Activated naive CD4-positive, alpha-beta T cell treated with anti-CD3 and anti-CD28 coated beads, Interleukin-2, amount 50 U/mL, for 16 hours (primary cell): ENCODE measurements at regions not wholly inside any gene's neighbourhood (a gene's known extent, or its start where the extent isn't known, plus 50 kb on each side); places are given as distances from the start of the nearest gene placed in this dataset.
"Not testable (repeated sequence)": the region's sequence is repeated elsewhere in the genome, so short reads cannot be mapped to it uniquely, and the experiment has no call there.

Source experiments
- DNase-seq: peaks from one replicate; pipeline ENCODE4 v3.0.0-alpha.2; 2020

DNA sequence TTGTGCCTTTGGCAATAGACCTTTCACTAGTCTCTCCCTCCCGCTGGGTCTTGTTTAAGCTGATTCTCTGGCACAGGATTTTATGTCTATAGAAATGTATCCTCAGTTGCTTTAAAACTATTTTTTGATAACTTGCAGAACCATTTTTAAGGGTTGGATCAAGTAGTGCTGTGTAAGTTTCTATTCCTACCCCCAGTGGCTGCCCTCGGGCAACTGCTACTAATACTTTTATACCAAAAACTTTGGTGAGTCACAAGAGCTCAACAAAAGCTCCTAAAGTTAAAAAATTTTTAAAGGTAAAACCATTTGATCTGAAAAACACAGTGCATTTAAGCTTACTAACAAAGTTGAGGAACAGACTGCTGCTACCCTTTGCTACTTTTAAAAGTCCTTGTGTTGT is 1460.6 kb upstream of the PCDH7 start:
- no peak for DNase-seq

DNA sequence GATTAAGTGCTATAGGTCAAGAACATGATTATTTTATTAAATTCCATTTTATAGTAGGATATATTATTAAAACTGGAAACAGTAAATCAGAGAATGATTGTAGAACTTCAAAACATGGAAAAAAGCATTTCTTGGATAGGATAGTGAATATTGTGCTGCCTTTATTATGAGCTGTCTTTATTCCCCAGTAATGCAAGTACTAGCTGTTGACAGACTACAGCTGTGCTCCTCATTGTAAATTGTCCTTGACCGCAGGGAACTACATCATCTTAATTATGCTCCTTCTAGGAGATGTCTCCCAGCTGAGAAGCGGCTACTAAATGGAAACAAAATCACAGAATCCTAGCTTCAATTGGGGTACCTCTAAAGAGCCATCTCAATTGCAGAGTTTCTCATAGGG is 1457.2 kb upstream of the PCDH7 start:
- DNase-seq, result no peak

DNA sequence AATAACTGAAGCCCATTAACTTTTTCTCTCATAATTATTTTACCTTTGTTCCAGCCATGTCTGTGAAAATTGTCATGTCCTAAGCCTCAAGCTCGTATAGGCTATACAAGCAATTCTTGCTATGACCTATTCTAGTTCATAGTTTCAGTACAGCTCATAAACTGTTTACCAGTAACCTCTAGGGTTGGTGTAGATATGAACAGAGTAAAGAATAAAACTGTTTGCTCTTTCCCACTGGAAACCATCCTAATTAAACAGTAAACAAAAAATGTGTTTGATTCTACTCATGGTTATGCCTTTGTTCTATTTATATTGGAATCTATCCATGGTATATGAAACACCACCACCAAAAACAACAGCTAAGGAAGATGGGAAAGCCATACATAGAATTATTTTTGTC is 1444.0 kb upstream of the PCDH7 start:
- no peak for DNase-seq

DNA sequence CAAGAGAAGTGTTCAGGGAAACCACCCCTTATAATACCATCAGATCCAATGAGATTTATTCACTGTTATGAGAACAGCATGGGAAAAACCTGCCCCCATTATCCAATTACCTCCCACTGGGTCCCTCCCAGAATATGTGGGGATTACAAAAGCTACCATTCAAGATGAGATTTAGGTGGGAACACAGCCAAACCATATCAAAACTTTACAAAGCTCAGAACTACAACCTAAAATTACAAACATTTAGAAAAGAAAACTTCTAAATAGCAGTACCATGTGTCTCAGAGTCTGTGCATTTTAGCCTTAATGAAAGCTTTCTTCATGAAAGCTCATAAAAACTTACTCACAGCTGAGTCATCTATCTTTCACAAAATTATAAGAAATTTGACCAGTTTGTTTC is 1442.8 kb upstream of the PCDH7 start:
- DNase-seq, result no peak

DNA sequence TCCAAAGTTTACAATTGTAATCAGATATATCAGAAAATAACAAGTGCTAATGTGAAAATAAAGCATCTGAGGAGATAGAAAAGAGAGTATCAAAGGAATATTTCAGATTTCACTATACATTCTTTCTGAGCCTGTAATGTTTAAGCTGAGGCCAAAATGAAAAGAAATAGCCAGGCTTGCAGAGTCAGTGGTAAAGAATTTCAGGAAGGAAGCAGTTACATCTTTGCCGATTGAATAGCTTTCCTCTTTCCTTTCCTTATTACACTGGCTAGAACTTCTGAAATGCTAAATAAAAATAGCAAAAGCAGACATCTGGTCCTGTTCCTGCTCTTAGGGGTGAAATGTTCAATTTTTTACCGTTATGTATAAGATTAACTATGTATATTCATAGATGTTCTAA is 1441.6 kb upstream of the PCDH7 start:
- no peak for DNase-seq

DNA sequence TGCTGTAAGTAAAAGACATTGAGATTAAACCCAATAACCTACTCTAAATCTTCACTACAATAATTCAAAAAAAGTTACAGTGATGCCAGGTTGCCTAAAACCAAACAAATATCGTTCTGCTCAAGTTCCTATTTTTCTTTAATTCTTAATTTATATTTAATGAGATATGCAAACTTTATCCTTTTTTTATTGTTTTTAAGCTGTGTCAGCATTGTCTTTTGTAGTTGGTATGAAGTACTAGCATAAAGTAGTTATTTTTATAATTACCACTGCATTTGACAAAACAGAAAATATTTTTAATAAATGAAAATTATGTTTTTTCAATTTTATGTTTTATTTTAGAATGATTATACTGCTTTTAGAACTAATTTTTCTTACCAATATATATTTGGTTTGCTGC is 1431.1 kb upstream of the PCDH7 start:
- DNase-seq, result no peak

DNA sequence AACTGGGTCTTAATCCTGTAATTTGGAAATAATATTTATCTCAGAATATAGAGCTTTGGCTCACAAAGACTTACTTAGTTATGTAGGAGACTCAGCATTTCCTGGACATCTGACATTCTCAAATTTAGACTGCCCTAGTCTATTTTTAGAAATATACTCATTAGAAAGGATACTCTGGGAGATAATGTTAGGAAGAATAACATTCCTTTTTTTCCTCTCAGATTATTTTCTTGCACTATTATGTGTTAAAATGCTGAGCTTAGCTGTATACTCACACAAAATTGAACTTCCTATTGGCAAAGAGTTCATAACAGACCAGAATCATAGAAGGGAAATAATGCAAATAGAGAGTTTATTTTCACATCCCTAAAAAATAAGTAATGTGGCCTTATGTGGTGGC is 1424.9 kb upstream of the PCDH7 start:
- no peak for DNase-seq

DNA sequence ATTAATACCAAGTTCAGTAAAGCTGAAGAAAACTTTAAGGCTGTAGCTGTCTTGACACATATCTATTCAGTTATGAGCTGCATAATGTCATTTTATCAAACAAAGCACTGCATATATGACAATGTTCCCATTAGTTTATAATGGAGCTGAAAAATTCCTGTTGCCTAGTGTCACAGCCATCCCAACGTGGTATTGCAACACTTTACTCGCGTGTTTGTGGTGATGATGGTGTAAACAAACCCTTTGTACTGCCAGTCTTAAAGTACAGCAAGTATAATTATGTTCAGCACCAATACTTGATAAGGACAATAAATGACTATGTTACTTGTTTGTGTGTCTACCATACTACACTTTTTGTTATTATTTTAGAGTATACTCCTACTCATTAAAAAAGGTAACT is 1415.6 kb upstream of the PCDH7 start:
- no peak for DNase-seq

DNA sequence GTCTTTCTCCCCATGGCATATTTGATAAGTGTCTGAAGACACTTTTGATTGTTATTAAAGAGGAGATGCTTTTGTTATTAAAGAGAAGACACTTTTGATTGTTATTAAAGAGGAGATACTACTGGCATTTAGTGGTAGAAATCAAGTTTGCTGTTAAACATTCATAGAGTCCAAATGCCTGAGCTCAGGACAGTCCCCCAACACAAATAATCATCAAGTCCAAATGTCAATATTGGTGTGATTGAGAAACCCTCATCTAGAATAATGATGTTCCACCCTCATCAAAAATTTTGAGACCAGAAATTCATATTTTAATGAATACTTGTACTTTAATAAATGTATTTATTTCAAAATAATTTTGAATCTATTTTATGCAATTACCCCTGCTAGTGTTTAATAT is 1412.9 kb upstream of the PCDH7 start:
- no peak for DNase-seq

DNA sequence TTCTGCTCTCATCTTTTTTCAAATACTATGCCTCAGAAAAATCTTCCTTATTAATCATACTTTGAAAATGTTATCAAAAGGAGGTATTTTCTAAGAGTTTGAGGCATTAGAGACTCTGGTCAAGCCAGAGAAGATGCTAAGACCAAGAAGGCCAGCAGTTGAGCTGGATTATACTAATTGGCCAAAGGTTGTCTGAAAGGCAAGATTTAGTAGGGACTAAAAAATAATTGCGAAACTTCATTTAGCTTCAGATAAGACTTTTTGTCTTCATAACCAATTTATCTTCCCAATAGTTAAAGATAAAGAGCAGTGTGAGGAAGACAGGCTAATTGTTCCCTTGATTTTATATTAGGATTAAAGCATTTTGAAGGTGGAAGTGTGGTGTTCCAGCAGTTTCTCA is 1412.4 kb upstream of the PCDH7 start:
- DNase-seq, result no peak

DNA sequence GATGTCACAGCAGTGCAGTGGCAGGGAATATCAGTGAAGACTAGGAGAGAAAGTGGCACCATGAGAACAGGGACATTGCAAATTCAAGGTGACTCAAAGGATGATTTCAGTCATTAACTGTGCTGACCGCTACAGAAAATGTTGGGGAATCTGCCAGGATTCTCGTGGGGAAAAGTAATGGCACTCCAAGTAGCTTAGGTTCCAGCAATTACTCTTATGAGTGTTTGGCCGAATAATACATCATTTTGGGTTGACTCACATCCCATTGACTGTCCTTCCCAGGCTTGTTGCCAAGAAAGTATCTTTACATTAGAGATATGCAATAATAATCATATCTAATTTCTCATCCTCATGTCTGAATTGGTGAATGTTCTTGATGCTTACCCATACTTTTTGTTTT is 1411.1 kb upstream of the PCDH7 start:
- no peak for DNase-seq

DNA sequence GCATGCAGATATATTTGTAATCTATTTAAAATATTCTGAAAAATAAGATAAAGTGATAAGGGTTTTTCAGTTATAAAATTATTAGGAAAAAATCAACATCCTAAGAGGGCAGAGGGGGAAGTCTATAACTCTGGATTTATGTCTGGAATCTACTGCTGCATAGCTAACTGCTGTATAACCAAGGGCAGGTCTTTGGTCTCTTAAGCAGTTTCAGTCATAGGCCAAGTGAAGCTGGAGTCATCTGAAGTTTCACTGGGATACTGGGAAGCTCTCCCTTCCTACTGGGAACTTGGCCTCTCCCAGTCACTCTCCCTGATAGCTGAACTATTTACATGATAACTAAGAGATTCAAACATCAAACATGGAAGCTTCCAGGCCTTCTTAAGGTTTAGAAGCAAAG is 1409.9 kb upstream of the PCDH7 start:
- DNase-seq, result no peak

DNA sequence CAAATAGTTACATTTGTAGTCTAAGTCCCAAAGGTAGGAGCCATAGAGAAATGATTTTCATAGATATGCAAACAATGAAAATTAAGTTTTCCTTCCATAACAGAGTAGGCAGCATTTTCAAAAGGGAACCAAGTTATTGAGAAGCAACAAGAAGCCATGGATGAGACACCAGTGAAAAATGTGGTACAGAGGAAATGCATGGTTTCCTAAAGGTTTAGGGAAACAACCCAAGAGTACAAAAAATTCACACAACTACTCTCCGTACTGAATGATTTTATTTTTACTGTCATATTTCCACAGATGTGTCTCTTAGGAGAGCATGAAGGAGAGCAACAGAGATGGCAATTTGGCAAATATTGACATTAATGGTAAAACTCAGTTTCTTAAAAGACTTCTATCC is 1408.9 kb upstream of the PCDH7 start:
- no peak for DNase-seq

DNA sequence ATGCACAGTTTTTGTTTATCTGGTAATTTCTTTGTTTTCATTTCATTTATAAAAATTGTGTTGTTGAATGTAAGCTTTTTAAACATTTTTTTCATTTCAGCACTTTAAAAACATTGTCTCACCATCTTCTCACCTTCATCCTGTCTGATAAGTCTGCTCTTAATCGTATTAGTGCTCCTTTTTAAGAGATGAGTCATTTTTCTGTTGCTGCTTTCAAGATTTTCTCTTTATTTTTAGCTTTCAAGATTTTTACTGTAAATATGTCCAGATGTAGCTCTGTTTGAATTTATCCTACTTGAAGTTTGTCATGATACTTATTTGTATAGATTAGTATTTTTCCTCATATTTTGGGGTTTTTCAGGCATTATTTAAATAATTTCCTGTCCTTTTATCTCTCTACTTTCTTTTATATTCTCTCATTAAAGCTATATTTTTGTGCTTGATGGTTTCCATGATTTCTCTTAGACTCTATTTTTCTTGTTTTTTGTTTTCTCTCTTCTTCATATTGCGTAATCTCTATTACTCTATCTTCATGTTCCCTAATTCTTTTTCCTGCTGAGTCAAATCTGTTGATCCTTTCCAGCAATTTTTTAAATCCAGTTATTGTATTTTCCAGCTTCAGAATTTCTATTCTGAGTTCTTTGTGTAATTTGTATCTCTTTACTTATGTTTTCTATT is 1400.4 kb upstream of the PCDH7 start:
- no peak for DNase-seq

DNA sequence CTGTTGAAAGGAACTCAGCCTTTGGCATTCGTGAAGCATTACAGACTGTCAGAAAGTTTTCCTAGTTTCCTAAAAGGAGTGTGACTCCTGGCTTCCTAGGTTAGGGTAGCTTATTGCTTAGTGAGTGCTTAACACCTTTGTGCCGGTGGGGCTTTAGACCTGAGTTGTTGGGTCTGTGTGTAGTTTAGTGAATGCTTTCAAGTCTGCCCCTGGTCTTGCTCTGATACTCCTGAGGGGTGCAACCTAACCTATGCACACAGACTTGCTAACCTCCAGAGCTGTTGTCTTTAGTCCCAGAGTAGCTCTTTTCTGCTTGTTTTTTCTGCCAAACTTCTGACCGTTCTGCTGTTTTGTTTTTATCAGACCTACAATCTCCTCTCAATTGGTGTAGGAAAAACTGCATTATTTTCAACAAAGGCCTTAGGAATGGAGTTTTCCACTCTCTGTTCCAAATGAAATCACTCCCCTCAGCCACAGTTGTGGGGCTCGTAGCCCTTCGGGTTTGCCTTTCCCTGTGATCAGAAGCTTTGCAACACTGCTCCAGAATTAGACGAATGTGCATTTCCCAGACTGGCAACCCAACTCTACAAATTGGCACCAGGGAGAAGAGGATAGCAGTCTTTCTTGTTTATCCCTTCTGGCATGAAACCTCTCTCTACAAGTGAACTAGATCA is 1399.1 kb upstream of the PCDH7 start:
- no peak for DNase-seq

DNA sequence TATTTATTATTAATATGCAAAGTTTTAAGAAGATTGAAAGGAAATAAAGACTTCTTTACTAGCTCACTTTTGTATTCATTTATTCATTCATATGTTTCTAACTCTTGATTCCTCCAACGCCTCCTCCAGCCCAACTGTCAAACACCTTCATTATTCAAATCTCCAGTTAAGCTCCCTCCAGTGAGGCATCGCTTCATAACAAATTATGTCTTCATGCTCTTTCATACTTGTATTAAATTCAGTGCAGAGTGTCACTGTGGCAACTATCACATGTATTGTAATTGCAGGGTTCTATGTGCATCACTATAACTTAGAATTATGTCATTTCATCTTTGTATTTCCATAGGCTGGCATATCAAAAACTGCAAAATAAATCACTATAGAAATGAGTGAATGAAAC is 1394.2 kb upstream of the PCDH7 start:
- DNase-seq, result no peak

DNA sequence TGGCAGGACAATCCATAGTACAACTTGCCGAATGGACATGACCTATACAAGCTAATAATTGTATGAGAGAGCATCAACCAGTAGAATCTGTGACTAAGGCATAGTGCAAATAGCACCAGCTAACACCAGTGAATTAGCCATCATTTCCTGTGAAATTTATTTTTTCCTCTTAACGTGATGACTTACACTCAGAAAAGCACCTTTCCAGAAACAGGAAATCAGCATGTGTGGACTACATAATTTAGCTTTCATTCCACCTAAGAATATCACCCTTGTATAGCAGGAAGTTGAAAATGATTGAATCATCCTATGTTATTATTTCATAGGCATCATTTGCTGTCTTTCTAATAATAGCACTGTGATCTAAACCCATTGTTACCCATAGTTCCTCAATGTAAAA is 1393.4 kb upstream of the PCDH7 start:
- DNase-seq, result no peak

DNA sequence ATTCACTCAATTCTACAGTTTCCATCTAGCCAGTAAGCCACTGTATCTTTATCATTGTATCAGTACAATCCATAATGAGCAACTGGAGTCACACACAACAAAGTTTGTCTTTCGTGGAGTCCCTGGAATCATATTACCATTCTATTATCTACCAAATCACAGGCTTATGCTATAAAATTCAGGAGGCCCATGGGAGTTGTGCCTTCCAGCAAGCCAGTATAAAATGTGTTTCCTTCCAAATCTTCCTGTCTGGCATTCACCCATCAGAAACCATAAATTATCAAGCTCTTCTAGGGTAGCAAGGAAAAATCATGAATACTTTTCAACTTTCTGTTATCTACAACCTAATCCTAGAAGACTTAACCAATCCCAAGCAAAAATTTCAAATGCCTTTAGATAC is 1383.3 kb upstream of the PCDH7 start:
- DNase-seq, result no peak

DNA sequence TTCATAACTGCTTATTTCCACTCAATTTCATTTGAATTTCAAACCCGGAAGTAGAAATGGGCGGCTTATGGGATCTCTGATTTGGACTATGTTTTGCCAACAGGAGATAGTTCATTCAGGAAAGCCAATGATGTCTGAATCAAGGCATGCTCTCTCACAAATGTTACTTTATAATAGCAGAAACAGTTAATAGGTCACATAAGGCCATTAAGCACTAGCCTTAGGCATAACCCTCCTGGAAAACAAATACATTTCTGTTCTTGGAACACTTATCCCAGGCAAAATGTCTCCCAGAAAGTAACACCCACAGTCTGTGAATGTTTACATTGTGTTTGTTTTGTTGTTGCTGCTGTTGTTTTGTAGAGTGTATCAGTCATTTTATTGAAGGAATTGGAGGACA is 1347.2 kb upstream of the PCDH7 start:
- no peak for DNase-seq

DNA sequence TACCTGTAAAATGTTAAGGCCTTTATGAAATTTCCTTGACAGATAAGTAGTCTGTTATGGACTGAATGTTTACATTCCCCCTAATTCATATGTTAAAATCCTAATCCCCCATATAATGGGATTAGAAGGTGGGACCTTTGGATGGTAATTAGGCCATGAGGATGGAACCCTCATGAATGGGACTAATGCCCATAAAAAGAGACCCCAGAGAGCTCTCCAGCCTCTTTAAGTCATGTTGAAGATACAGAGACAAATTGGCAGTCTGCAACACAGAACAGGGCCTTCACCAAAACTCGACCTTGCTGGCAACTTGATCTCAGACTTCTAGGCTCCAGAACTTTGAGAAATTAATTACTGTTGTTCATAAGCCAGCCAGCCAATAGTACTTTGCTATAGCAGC is 1344.5 kb upstream of the PCDH7 start:
- no peak for DNase-seq

DNA sequence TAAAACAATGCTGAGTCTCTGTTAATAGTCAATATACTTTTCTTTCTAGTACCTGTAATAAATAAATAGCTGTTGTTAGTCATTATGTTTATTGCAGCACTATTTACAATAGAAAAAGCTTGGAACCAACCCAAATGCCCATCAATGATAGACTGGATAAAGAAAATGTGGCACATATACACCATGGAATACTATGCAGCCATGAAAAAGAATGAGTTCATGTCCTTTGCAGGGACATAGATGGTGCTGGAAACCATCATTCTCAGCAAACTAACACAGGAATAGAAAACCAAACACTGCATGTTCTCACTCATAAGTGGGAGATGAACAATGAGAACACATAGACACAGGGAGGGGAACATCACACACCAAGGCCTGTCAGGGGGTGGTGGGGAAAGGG is 1341.9 kb upstream of the PCDH7 start:
- not testable (repeated sequence) for DNase-seq

DNA sequence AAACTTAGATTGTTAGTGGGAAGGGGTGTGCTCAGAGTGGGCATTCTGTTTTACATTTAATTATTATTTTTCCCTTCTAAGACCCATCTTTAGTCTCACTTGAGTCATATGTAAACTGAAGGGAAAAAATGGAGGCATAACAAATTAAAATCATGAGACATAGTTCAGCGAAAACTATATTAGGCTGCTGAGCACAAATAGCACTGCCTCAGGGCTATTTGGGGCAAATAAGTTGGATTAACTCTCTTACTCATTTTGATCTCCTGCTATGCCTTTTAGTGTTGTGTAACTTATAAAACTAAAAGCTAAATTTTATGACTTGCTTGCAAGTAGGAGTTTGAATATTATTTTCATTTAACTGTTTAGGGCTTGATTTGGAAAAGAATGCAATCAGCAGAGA is 1329.2 kb upstream of the PCDH7 start:
- DNase-seq, result no peak

DNA sequence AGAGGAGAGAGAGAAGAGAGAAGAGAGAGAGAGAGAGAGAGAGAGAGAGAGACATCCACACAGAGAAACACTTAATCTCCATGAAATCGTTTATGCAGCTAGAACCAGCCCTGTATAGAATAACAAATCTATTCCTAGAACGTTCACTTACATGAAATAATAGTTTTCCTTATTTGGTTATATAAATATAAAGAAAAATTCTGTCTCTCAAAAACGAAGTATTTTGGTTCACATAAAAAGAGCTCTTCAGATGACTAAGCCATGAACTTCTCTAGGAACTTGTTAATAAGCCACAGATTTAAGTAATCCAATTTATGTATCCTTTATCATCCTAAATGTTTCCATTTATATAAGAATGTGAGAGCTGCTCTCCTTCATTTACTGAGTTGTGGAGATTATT is 1315.1 kb upstream of the PCDH7 start:
- no peak for DNase-seq

DNA sequence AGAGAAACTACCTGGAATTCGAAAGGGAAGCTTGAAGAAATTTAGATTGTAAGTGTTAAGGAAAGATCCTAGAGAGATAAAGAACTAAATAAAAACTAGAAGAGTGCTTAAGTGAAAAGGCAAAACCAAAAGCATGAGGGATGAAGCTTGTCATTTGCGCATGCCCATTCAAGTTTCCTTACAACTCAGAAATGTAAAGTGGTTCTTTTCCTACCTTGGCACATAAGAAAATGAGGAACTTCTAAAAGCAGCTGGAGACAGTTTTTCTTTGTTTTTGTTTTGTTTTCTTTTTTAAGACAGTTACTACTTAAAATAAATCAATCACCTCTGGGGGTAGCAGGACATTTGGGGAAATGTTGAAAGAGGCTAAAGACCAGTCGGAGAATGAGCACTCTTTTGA is 1304.4 kb upstream of the PCDH7 start:
- no peak for DNase-seq
